Breast epithelium (tissue), 4 donors: ENCODE measurements at regions not wholly inside any gene's neighbourhood (a gene's known extent, or its start where the extent isn't known, plus 50 kb on each side); places are given as distances from the start of the nearest gene placed in this dataset.

ENCODE experiments used
- DNase-seq, 2 donors: peaks; one replicate each; pipeline ENCODE4 v3.0.0-alpha.2; 2019; ENCODE audit warnings: low spot score in 2 of 2
- H3K27ac ChIP-seq, 2 donors: fragments of 200-600 bp; sonication (generic) in 1 of 2; one replicate each; pipeline ENCODE4 v1.5.1; 2016 to 2019; ENCODE audit warnings: mild to moderate bottlenecking in 1 of 2
- H3K27me3 ChIP-seq, 2 donors: fragments of 200-600 bp; sonication (generic) in 1 of 2; one replicate each; pipeline versions ENCODE4 v1.5.1 to v1.6.0; 2017 to 2019; ENCODE audit warnings: control low read depth in 1 of 2, mild to moderate bottlenecking in 1 of 2
- H3K36me3 ChIP-seq: fragments of 200-600 bp; one replicate; pipeline ENCODE4 v1.5.1; 2019
- H3K4me1 ChIP-seq, 2 donors: fragments of 200-600 bp; sonication (generic); one replicate each; pipeline ENCODE4 v1.5.1; 2016 to 2019; ENCODE audit warnings: control low read depth in 1 of 2
- H3K4me3 ChIP-seq, 3 donors: fragments of 200-600 bp; sonication (generic); 1 replicate in 2 of 3; 2 replicates in 1 of 3; pipeline ENCODE4 v1.5.1; 2016 to 2019; ENCODE audit warnings: mild to moderate bottlenecking in 3 of 3, moderate library complexity in 2 of 3
- H3K9me3 ChIP-seq, 2 donors: fragments of 200-600 bp; sonication (generic) in 1 of 2; one replicate each; pipeline ENCODE4 v1.5.1; 2016 to 2019; ENCODE audit warnings: control low read depth in 1 of 2
- CTCF ChIP-seq, 3 donors: fragments of 450-650 bp; IDR thresholded peaks; one replicate each; pipeline ENCODE4 v1.5.1; 2016 to 2017; ENCODE audit warnings: antibody characterized with exemption in 3 of 3, mild to moderate bottlenecking in 3 of 3, moderate library complexity in 3 of 3
- POLR2A ChIP-seq: fragments of 450-650 bp; IDR thresholded peaks from one replicate; pipeline ENCODE4 v1.6.1; 2016; ENCODE audit warnings: antibody characterized with exemption, mild to moderate bottlenecking, moderate library complexity
- POLR2AphosphoS5 ChIP-seq, 3 donors: sonication (generic); formaldehyde crosslinking; IDR thresholded peaks; one replicate each; pipeline ENCODE4 v1.6.1; 2017; ENCODE audit warnings: antibody characterized with exemption in 3 of 3
- intact Hi-C: fragments of 100-400 bp; cut with DNase I; formaldehyde crosslinking; loops from one replicate; pipeline ENCODE4 v1.15.1; 2023; ENCODE audit warnings: low total_unique reads

DNA sequence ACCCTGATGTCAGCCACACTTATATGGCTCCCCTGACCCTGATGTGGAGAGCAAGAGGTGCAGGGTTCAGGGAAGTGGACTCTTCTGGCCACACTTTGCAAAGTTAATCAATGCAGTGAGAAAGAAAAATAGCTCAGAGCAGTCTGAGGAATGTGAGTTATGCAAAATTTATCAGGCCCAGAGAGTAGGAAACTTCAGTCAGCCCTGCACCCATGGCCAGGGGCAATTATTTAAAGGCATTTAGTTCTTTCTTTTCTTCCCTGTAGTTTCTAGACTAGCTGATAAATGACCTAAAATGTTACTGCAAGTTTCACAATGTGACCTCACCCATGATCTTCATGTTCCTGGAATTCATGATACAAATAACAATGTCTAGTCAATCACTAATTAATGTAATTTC lies 143.7 kb upstream of the GGTLC1 start:
- H3K27me3 ChIP-seq, result no peaks in the 10 kb centered on the region
- no peak overlapping the region for H3K4me3 ChIP-seq
- intact Hi-C loops, result no loop called here
- H3K9me3 ChIP-seq, result no peaks in the 10 kb centered on the region
- no peak for DNase-seq
- no peak overlapping the region for H3K27ac ChIP-seq
- H3K36me3 ChIP-seq, result no peaks in the 10 kb centered on the region
- no peak for TF ChIP-seq POLR2A
- H3K4me1 ChIP-seq, result no peaks in the 10 kb centered on the region

GRCh38 chr20:24131684-24132083 lies 143.1 kb upstream of the GGTLC1 start:
- intact Hi-C loops, result no loop called here
- TF ChIP-seq POLR2AphosphoS5 (IDR thresholded peaks at IDR 0.05) (no peak), CTCF (IDR thresholded peaks at IDR 0.05) (no peak), POLR2A (no peak)
- Histone ChIP-seq H3K4me3 (no peak overlapping the region), H3K9me3 (no peaks in the 10 kb centered on the region), H3K4me1 (no peaks in the 10 kb centered on the region), H3K27me3 (no peaks in the 10 kb centered on the region), H3K36me3 (no peaks in the 10 kb centered on the region), H3K27ac (no peak overlapping the region)
- no peak for DNase-seq

DNA sequence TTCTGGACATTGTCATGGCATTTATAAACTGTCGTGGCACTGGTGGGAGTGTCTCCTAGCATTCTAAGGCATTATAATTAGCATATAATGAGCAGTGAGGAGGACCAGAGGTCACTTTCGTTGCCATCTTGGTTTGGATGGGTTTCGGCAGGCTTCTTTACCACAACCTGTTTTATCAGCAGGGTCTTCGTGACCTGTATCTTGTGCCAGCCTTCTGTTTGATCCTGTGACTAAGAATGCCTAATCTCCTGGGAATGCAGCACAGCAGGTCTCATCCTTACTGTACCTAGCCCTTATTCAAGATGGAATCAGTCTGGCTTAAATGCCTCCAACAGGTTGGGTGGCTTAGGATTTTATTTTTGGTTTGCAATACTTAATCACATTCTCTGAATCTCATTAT lies 142.7 kb upstream of the GGTLC1 start:
- intact Hi-C loops, result no loop called here
- Histone ChIP-seq H3K4me3 (no peak overlapping the region), H3K36me3 (no peaks in the 10 kb centered on the region), H3K4me1 (no peaks in the 10 kb centered on the region), H3K27ac (no peak overlapping the region), H3K27me3 (no peaks in the 10 kb centered on the region), H3K9me3 (no peaks in the 10 kb centered on the region)
- no peak for DNase-seq
- TF ChIP-seq POLR2A, result no peak
- no peak for TF ChIP-seq CTCF (IDR thresholded peaks at IDR 0.05)
- TF ChIP-seq POLR2AphosphoS5 (IDR thresholded peaks at IDR 0.05), result no peak

DNA sequence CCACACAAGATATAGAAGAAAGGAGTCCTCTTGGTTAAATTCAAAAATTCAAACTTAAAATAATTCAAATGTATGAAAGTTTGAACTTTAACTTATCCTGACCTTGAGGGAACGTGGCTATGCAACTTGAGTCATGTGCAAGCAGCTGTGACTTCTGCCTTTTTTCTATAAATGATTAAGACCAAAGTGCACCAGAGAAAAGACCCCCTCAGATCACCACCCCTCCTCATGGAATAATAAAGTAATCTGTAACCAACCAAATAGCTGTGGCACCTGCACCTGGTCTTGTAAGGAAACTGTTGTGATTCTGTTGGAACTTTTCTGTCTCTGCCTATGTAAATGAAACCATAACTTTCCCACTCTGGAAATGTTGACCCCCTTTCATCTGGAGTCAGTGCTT lies 141.1 kb upstream of the GGTLC1 start:
- Histone ChIP-seq H3K27me3 (peaks cover 0 to 3% of the 10 kb centered on the region in 2 donors), H3K9me3 (no peaks in the 10 kb centered on the region), H3K4me3 (no peak overlapping the region), H3K36me3 (no peaks in the 10 kb centered on the region), H3K4me1 (no peaks in the 10 kb centered on the region), H3K27ac (no peak overlapping the region)
- no peak for TF ChIP-seq CTCF (IDR thresholded peaks at IDR 0.05)
- TF ChIP-seq POLR2AphosphoS5 (IDR thresholded peaks at IDR 0.05), result no peak
- no peak for TF ChIP-seq POLR2A
- intact Hi-C loops, result no loop called here
- DNase-seq, result no peak

DNA sequence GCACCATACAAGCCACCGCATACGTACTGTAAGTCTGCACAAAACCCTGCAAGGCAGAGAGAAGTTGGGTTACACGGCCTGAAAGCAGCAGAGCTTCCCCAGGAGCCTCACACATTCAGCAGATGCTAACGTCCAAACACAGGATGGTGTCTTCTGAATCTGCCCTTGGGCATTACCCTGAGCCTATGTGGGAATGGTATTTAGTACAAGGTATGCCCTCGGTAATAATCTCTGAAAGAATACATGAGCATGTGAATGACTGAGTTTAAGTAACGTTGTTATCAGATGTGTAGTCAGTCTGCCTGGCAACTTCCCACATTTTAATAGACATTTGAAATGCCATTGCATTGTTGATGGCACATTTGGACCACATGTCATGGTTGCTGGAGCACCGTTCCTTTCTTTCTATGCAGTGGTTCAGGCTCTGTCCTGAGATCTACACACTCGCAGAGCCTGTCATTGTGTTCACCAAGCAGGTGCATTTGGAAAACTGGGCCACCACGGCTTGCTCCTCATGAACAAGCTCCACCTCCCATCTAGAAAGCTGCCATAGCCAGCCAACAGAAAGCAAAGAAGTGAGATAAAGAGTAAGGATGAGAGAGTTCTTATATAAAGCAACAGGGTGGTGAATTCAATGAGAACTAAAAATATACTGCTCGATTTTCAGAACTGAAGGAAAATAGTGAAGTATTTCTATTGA lies 136.5 kb upstream of the GGTLC1 start:
- Histone ChIP-seq H3K36me3 (no peaks in the 10 kb centered on the region), H3K9me3 (no peaks in the 10 kb centered on the region), H3K4me1 (no peaks in the 10 kb centered on the region), H3K27me3 (peaks cover 0 to 5% of the 10 kb centered on the region in 2 donors), H3K4me3 (no peak overlapping the region), H3K27ac (no peak overlapping the region)
- no peak for DNase-seq
- intact Hi-C loops, result no loop called here
- TF ChIP-seq POLR2A, result no peak
- TF ChIP-seq POLR2AphosphoS5 (IDR thresholded peaks at IDR 0.05), result no peak
- TF ChIP-seq CTCF (IDR thresholded peaks at IDR 0.05), result no peak
